Epithelial cell of proximal tubule (primary cell): ENCODE measurements at regions not wholly inside any gene's neighbourhood (a gene's known extent, or its start where the extent isn't known, plus 50 kb on each side); places are given as distances from the start of the nearest gene placed in this dataset.

Experiments used
- DNase-seq: peaks from one replicate; pipeline ENCODE4 v3.0.0-alpha.2; 2011; ENCODE audit warnings: low read depth
- H3K4me3 ChIP-seq: 2 replicates; pipeline ENCODE4 v1.5.1; 2011; ENCODE audit warnings: low read depth, mild to moderate bottlenecking, low read length
- CTCF ChIP-seq: conservative IDR thresholded peaks from 2 replicates; pipeline ENCODE4 v1.5.1; 2012; ENCODE audit warnings: low read depth, mild to moderate bottlenecking, low read length

GRCh38 chr5:9947225-9947714 lies 302.4 kb downstream of the ATPSCKMT start:
- peak; percentile 73 for DNase-seq
- TF ChIP-seq CTCF = no peak
- no peak overlapping the region for H3K4me3 ChIP-seq

GRCh38 chr5:9932770-9933169 lies 302.6 kb upstream of the TAS2R1 start:
- DNase-seq = no peak
- H3K4me3 ChIP-seq = no peak overlapping the region
- no peak for TF ChIP-seq CTCF

- no peak for TF ChIP-seq CTCF
- DNase-seq = no peak
- no peak overlapping the region for H3K4me3 ChIP-seq
Observed at GRCh38 chr5:9930156-9930555, 300.0 kb upstream of the TAS2R1 start.

GRCh38 chr5:9928326-9928725 lies 298.2 kb upstream of the TAS2R1 start:
- TF ChIP-seq CTCF = no peak
- DNase-seq = no peak

GRCh38 chr5:9927521-9927997 lies 297.4 kb upstream of the TAS2R1 start:
- DNase-seq = no peak
- no peak for TF ChIP-seq CTCF
- no peak overlapping the region for H3K4me3 ChIP-seq

More at GRCh38 chr5:9928326-9928725, 298.2 kb upstream of the TAS2R1 start:
- no peak overlapping the region for H3K4me3 ChIP-seq

GRCh38 chr5:9927106-9927505 lies 297.0 kb upstream of the TAS2R1 start:
- TF ChIP-seq CTCF = no peak
- peak; percentile 80 for DNase-seq
- no peak overlapping the region for H3K4me3 ChIP-seq

GRCh38 chr5:9924614-9925013 lies 294.5 kb upstream of the TAS2R1 start:
- no peak for TF ChIP-seq CTCF
- H3K4me3 ChIP-seq = no peak overlapping the region
- DNase-seq = peak; percentile 95
